Activated CD4-positive, CD25-positive, alpha-beta regulatory T cell treated with anti-CD3 and anti-CD28 coated beads, Interleukin-2, amount 50 U/mL, for 16 hours (primary cell): ENCODE measurements at regions not wholly inside any gene's neighbourhood (a gene's known extent, or its start where the extent isn't known, plus 50 kb on each side); places are given as distances from the start of the nearest gene placed in this dataset.

Source experiments
- DNase-seq: peaks from one replicate; pipeline ENCODE4 v3.0.0-alpha.2; 2020; ENCODE audit warnings: low read depth, low spot score

DNA sequence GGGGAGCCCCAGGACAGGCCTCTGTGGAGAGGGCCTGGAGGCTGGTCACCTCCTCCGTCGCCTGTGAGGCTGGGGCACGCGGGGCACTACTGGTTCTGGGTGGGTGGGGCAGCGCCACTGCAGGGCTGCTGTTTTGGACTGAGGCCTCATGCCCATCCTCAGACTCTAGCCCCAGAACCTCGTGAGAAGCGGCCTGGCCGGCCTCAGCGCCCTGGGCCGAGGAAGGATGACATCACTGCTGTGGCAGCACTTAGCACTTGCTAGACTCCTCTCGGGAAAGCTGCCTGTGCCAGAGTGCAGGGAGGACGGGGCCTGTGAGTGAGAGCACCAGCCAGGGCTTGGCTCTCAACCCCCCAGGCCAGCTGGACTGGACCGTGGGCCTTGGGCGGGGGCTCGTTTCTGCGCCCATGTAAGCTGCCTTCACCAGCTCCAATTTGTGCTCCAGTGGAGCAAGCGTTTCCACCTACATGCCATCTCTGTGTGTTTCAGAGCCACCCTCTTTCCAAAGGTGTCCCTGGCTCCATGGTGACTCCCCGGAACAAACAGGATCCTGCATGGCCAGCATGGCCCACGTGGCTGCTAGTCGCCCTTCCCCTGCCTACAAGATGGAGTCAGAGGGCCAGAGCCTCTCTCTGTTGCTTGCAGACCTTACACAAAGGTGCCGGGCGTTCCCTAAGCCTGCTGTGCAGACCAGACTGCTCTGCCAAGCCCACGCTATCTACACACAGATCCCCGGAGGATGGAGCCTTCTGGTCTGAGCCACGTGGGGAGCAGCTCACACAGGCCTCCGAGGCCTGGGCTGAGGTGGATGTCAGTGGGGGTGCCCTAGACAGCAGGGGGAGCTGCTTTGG lies 102.9 kb downstream of the CTTN start:
- DNase-seq = no peak

DNA sequence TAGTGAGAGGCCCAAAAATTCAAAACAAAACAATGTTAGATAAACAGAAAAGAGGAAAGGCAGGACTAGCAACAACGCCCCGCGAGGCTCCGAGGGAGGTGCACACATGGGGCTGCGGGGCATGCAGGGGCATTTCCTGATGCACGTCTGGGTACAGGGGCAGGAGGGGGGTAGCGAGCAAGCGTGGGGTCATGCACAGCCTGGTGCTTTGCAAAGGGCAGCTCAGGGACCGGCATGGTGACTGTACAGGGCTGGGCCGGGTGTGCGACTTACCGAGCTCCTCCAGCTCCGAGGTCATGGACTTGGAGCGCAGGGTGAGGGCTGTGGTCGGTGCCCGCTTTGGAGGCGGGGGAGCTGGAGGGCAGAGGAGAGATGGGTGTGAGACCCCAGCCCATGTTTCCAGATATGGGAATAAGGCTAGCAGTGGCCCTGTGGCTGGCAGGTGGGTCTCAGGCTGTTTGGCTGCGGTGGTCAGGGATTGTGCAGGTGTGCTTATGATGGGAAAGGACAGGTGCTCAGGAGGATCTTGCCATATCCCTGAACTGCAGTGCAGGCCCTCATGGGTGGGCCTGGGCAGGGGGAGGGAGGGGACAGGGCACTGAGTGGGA lies 103.7 kb downstream of the CTTN start:
- DNase-seq = no peak

DNA sequence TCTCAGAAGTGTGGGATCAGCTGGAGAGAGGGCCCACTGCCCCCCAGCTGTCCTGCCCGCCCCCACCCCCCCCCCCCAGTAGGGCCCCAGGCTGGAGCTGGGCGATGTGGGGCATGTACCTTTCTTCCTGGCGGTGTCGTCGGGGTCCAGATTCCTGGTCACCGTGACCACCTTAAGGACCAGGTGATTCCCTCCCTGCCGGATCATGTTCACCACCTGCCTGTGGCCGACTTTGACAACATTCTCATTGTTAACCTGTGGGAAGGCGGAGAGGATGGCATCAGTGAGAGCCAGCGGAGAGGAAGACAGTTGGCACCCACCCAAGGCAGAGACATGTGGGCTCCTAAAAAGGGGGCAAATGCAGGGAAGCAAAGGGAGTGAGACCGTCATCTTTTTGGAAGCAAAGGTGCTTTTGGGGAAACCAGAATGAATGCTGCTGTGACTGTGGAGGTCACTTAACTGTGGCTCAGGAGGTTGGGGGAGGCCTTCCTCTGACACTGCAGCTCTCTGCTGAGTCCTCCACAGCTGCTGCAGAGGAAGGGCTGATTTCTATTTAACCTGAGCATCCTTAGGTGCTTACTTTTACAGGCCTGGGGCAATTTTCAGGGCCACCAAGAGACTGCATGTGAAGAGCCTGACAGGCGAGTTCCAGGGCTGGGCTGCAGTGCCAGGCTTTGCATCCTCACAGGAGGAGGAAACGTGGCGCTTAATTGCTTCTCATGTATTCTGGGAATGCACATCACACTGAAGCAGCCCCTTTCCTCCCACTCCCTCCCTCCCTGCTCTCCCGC lies 104.5 kb downstream of the CTTN start:
- DNase-seq = no peak

DNA sequence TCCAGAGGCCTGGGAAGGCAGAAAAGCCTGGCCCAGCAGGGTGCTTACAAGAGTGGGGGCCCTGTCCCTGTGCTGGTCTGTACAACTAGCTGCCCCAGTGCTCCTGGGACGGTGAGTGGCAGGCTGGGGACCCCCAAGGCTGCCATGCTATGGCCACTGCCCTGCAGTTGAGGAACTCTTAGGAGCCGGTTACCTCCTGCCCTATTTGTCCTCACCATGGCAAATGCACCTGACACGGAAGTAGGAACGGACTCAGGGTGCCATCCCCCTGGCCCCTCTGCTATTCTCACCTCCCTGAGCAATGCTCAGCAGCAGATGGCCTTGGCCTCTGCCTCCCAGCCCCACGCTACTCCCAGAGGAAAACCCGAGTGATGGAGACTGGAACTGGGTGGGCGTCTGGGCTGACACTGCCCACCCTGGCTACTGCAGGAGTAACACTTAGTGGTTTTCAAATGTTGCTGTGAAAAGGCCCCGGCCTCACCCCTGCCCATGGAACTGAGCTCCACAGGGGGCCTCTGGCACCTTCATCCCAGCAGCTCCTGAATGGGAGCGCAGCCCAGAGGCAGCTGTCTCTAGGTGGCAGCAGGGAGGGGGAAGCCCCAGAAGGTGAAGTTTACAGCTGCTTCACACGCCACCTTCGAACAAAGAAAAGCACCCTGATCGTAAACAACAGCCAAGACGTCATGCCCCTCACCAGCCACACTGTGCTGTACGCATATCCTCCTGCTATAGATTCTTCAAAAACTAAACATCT lies 105.3 kb downstream of the CTTN start:
- DNase-seq = no peak

DNA sequence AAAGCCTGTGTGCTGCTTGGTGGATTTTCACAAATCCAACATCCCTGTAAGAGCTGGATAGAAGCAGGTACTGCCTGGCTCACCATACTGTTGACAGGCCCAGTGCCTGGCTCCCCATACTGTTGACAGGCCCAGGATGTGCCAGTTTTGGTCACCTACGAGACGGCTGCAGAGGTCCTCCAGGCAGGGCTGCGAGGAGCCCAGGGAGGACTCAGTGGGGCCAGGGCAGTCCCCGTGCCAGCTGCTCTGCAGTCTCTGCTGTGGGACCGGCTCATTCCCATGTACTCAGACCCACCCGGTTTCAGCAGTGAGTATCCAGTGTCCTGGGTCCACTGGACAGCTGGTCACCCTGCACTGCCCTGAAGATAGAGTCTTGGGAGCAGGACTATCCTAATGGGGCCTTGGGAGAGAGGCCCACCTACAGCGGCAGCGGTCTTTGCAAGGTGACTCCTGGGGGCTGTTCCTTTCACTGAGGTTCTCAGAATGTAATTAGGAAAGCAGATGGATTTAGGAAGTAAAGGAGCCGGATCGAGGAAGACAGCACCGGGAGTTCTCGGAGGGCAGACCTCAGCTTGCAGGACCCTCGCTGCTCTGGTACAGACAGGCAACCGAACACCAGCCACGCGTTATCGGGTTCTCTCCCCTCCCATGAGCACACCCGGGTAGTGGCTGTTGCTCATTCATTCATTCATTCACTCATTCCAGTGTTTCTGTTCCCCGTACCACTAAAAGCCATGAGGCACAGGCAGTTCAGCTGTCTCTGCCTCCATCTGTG lies 106.1 kb downstream of the CTTN start:
- DNase-seq = no peak

DNA sequence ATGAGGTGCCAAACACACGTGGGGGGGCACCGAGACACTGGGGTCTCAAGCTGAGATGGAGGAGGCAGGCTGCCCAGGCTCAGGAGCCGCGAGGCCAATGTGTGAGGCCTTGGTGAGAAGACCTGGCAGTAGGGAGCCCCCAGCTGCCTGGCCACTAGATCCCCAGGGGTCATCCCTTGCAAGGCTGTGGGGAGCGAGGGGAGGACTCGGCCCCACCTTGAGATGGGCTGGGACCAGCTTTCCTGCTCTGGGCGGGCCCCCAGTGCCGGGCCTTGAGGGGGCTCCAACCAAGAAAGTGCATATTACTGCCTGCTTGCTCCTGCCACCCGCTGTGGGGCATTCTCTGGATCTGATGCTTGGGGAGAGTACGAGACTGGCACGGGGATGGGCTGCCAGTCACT lies 107.0 kb downstream of the CTTN start:
- DNase-seq = no peak

DNA sequence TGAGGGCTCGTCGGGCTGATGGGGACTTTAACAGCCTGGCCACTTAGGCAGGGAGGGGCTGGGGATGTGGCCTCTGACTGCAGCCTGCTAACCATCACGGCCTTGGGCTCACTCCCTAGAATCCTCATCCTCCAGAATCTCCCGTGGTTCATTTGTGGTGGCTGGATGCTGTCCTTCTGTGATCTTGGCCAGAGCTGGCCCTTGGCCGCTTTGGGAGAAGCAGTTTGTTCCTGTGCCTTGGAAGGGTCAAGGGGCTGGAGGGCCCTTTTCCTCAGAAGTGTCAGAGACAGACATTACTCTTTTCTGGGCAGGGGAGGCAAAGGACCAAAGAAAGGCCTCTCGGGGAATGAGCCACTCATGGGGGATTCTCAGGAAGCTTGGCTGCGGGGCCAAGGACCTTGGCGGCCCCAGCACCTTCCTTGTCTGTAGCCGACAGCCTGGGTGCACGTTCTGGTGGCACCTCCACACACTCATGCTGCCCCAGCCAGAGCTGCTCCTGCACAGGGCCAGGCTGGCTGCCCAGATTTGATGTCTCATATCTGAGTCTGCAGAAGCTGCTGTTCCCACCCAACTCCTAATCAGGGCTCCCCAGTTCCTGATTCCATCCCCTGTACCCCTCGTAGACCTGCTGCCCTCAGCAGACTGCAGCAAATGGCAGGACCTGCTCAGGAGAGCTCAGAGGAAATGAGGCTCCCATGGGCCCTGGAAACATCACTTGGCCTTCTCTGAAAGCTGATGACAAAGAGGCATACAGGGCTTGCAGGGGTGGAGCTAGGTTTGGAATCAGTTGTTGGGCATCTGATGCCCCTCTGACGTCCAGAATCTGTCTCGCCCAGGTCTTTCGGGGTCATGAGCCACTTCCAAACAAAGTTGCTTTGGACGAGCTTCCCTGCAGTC lies 107.7 kb downstream of the CTTN start:
- DNase-seq = no peak

DNA sequence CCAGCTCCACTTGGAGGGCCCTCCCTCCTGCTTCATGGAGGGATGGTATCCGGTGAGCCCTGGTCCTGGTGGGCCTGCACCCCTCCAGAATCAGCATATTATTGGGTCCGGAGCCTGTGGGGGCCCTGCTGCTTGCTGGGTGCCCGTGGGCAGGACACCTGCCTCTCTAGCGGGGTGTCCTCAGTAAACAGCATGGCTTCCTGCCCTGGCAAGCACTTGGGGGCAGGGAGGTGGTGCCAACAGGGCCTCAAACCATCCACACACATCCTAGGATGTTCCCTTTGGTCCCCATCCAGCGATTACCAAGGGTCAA lies 108.3 kb downstream of the CTTN start:
- no peak for DNase-seq

DNA sequence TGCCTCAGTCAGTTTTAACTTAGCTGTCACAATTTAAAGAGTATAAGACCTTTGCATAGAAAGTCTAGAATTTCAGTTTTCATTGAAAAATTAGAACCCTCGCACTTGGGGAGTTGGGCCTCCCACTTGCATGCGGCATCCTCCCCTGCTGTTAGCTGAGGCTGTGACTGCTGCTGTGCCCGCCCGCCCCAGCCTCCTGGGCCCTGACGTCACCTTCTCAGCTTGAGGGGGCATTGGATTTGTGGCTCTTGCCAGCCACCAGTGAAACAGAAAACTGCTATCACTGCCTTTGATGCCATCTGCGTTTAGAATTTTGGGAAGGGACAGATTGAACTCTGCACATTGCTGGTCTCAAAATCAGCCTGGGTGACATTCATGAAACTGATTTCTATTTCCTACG lies 108.7 kb downstream of the CTTN start:
- DNase-seq = no peak

DNA sequence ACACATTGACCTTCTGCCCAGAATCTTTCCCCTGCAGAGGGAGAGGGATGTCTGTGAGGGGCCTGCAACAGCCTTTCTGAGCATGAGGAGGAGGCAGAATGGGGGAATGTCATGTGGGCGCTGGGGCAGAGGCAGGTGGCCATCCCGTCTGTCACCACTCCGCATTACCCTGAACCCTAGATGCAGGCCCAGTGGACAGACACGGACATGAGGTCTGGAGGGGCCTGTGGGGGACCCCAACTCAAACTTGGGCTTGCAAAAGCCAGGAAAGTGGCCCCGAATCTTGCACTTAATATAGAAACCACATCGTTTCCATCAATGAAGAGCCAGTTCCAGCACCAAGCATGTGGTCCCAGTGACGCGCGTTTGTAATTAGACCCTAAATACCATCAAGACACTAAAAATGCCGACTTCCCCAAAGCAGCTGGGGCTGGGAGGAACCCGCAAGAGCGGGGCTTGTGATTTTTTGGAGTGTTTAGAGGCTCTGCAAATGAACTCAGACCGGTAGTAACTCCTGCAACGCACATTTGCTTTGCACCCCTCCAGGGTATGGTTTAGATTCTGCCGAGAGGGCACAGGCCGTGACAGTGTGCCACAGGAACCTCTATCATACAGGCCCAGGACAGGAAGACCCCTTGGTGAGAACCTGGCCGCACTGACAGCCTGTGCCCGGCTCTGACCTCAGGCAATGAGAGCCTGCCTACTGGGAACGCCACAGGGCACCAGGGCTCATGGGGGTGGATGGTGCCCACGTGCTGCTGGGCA lies 109.3 kb downstream of the CTTN start:
- no peak for DNase-seq

DNA sequence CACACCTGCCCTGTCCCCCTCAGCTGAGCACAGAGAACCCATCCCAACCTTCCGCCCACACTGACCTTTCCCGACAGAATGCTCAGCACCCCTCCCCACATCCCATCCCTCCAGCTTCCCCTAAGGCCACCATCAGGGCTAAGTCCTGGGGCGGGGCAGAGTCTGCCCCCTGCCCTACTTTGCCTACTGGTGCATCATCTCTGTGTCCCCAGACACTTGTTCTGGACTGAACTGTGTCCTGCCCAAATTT lies 109.8 kb downstream of the CTTN start:
- DNase-seq = no peak

DNA sequence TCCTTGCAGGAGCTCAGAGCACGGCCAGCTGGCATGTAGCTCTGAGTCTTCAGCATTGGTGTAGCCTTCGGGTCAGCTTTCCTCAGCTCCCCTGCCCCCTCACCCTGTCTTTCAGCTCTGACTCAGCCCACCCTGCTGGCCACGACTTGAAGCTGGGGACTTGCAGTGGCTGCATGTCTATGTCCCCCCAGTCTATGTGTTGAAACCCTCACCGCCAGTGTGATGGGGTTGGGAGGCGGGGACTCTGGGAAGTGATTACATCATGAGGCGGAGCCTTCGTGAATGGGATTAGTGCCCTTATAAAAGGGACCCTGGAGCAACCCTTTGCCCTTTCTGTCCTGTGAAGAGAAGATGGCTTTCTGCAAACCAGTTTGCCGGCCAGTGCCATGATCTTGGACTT lies 111.1 kb downstream of the CTTN start:
- no peak for DNase-seq

DNA sequence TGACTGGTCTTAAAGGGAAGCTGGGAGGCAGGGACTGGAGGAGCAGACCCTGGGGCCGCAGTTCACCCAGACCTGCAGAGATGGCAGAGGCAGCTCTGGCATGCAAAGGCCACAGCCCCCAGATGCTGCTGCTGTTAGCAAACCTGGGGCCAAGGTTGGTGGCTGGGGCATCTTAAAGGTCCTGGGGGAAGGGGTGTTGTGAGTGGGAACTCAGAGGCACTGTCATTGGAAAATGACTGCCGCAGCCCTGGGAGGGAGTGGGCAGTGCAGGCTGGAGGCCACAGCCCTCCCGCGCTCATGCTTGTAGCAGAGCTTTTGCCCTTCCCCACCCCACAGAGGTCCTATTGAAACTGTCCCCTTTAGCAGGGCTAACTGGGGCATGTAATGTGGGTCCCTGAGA lies 111.8 kb downstream of the CTTN start:
- DNase-seq = no peak

DNA sequence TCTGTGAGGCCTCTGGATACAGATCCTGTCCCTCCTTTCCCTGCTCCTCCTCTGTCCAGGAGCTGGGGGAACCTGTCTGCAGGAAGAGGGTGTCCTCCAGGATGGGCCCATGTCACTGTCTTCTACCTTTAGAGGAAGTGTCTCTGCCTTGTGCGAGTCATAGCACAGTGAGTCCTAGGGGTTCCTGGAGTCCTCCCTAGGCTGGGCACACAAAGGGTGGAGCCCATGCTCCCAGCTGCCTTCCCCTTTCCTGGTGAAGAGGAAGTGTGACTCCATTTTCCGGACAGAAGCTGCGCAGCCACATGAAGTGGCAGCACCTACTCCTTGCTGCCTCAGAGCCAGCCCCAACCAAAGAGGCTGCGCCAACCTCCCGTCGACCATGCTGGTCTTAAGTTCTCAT lies 112.2 kb downstream of the CTTN start:
- no peak for DNase-seq

DNA sequence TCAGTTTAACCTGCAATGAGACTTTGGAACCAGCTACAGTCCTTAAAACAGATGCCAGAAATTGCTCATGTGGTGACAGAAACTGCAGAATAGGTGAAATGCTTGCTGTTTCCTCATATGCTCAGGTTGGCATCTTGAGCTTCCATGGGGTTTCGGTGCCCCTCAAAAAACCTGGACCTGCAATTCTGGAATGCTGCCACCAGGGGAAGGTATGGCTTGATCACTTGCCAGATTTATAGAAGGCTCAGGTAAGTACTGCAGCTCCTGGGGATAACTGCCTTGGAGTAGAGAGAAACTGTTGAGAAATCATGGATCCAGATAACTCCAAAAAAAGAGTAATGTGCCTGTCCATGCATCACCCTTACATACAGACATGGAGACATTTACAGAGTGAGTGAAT lies 113.0 kb downstream of the CTTN start:
- DNase-seq = no peak

DNA sequence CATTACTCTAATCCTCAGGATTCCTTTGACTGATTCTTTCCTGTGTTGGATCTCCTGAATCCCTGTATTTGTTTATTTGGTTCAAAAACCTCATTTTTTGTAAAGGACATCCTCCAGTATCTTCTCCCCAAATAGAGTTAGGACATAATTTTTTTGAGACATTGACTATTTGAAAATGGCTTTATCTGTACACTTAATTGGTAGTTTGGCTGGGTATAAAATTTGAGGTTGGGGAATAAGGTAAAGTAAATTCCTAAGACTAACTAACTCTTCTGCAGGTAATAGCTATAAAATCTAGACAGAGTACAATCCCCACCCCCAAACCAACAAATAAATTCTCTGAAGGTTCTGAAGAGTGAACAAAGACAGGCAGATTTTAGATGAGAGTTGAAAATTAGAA lies 114.4 kb downstream of the CTTN start:
- DNase-seq = no peak

DNA sequence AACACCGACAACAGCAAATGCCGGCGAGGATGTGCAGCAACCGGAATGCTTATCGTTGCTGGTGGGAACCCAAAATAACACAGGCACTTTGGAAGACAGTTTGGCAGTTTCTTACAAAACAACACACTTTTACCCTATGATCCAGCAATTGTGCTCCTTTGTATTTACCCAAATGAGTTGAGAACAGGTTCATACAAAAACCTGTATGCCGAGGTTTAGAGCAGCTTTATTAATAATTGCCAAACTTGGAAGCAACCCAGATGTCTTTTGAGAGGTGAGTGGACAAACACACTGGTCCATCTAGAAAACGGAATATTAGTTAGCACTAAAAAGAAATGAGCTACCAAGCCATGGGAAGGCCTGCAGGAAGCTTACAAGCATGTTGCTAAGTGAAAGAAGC lies 118.9 kb downstream of the CTTN start:
- no peak for DNase-seq

DNA sequence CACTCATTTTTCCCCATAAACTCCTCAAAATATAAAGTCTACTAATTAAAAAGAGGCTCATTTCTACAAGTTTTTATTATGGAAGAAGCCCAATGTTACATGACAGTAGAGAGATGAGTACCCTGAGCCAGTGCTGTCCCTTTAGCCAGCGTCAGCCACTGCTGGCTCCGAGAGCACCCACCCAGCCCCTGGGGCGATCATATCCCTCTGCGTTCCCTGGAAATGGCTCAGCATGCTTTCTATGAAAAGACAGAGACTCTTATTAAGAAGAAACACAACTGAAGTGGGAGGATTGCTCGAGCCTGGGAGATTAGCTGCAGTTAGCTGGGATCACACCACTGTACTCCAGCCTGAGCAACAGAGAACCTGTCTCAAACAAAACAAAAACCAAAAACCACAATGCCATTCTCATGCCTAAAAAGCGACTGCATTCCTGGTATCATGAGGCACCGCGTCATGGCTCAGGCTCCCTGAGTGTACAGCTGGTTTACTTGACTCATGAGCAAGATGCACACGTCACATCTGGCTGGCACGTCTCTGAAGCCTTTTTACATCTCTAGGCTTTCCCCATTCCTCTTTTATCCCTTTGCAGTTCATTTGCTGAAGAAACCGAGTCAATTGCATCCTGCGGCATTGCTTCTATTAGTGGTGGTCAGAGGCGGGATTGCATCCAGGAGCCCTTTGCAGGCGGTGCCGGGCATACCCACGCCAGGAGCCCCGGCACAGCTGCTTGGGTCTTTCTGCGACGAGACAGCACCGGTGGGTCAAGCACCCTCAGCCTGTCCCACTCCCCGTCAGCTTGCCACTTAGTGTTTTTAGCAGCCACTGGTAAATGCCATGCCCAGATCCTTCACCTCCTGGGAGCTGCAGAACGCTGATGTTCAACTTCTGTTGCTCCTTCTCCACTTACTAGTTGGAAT lies 119.9 kb downstream of the CTTN start:
- DNase-seq = no peak

DNA sequence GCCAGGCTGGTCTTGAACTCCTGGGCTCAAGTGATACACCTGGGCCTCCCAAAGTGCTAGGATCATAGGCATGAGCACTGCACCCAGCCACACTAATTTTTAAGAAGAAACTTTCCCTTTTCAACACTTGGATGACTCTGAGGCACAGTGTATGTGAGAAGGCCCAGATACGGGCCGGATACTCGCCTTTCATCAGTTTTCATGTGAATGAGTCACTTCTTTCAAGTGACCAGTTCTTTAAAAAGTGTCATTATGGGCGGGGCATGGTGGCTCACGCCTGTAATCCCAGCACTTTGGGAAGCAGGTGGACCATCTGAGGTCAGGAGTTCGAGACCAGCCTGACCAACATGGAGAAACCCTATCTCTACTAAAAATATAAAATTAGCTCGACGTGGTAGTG lies 120.8 kb downstream of the CTTN start:
- DNase-seq = no peak
